Ascending aorta (tissue), 2 donors: ENCODE measurements at regions not wholly inside any gene's neighbourhood (a gene's known extent, or its start where the extent isn't known, plus 50 kb on each side); places are given as distances from the start of the nearest gene placed in this dataset.
"Not testable (repeated sequence)": the region's sequence is repeated elsewhere in the genome, so short reads cannot be mapped to it uniquely, and the experiment has no call there.

Experiments
- DNase-seq, 2 donors: peaks; one replicate each; pipeline ENCODE4 v3.0.0-alpha.2; 2019; ENCODE audit warnings: low spot score in 2 of 2
- H3K27ac ChIP-seq, 2 donors: fragments of 200-600 bp; sonication (generic); one replicate each; pipeline ENCODE4 v1.5.1; 2016 to 2017; ENCODE audit warnings: mild to moderate bottlenecking in 1 of 2
- H3K27me3 ChIP-seq: fragments of 200-600 bp; sonication (generic); one replicate; pipeline ENCODE4 v1.5.1; 2017
- H3K36me3 ChIP-seq, 2 donors: fragments of 200-600 bp; sonication (generic); one replicate each; pipeline ENCODE4 v1.5.1; 2016
- H3K4me1 ChIP-seq, 2 donors: fragments of 200-600 bp; sonication (generic); one replicate each; pipeline ENCODE4 v1.5.1; 2016 to 2017; ENCODE audit warnings: mild to moderate bottlenecking in 1 of 2
- H3K4me3 ChIP-seq, 2 donors: fragments of 200-600 bp; sonication (generic); one replicate each; pipeline ENCODE4 v1.5.1; 2016 to 2017; ENCODE audit warnings: mild to moderate bottlenecking in 1 of 2
- H3K9me3 ChIP-seq, 2 donors: fragments of 200-600 bp; sonication (generic); one replicate each; pipeline ENCODE4 v1.5.1; 2016
- intact Hi-C: fragments of 100-400 bp; cut with DNase I; formaldehyde crosslinking; loops from one replicate; pipeline ENCODE4 v1.15.1; 2023
- TF ChIP-seq, protein P1 (sequence below), 3 experiments: fragments of 200-600 bp in 2 of 3; fragments of 450-650 bp in 1 of 3; sonication (generic) in 2 of 3; IDR thresholded peaks; one replicate each; pipeline ENCODE4 v1.5.1; 2016 to 2019; ENCODE audit warnings: antibody characterized with exemption in 3 of 3, mild to moderate bottlenecking in 1 of 3, moderate library complexity in 1 of 3

DNA sequence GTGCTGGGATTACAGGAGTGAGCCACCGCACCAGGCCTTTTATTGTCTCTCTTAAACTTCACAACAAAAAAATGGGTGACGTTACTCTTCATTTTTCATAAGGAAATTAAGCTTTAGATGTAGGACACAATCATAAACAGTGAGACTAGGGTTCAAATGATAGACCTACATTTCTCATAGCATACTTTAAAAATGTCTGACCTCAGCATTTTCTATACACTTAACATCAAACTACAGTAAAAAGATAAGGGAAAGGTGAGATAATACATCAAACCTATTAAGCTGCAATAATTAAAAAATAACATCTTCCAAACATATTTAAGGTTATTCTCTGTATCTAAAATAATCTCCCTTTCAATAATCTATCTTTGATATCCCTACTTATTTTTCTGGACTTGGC is 914.2 kb downstream of the FAM181B start:
- intact Hi-C loops = no loop called here

DNA sequence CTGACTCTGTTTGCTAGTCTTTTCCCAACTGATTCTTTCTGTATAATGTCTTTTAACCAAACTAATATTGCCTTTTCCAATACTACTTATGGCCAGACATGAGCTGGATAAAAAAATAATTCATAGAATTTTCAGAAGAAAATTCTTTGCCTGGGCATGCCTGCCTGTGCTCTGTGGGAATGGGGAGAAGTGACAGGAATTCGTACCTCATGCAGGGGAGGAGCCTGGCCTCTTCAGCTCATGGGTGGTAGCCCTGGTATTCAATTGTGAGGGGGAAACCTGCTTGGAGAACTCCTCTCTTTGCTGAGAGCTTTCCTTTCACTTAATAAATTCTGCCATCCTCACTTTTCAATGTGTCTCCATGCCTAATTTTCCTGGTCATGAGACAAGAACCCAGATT is 928.8 kb downstream of the FAM181B start:
- no peak for DNase-seq
- intact Hi-C loops = no loop called here
- Histone ChIP-seq H3K9me3 (no peaks in the 10 kb centered on the region), H3K27me3 (no peaks in the 10 kb centered on the region), H3K4me3 (no peak overlapping the region), H3K27ac (no peak overlapping the region), H3K36me3 (no peaks in the 10 kb centered on the region), H3K4me1 (no peaks in the 10 kb centered on the region)
- TF ChIP-seq, protein P1, sequence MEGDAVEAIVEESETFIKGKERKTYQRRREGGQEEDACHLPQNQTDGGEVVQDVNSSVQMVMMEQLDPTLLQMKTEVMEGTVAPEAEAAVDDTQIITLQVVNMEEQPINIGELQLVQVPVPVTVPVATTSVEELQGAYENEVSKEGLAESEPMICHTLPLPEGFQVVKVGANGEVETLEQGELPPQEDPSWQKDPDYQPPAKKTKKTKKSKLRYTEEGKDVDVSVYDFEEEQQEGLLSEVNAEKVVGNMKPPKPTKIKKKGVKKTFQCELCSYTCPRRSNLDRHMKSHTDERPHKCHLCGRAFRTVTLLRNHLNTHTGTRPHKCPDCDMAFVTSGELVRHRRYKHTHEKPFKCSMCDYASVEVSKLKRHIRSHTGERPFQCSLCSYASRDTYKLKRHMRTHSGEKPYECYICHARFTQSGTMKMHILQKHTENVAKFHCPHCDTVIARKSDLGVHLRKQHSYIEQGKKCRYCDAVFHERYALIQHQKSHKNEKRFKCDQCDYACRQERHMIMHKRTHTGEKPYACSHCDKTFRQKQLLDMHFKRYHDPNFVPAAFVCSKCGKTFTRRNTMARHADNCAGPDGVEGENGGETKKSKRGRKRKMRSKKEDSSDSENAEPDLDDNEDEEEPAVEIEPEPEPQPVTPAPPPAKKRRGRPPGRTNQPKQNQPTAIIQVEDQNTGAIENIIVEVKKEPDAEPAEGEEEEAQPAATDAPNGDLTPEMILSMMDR (IDR thresholded peaks at IDR 0.05) = no peak

More for the DNA sequence above, 914.2 kb downstream of the FAM181B start:
- Histone ChIP-seq H3K36me3 (no peaks in the 10 kb centered on the region), H3K27ac (no peak overlapping the region), H3K4me3 (no peak overlapping the region), H3K4me1 (no peaks in the 10 kb centered on the region), H3K27me3 (no peaks in the 10 kb centered on the region), H3K9me3 (no peaks in the 10 kb centered on the region)
- TF ChIP-seq, protein P1 (IDR thresholded peaks at IDR 0.05) = no peak
- no peak for DNase-seq

DNA sequence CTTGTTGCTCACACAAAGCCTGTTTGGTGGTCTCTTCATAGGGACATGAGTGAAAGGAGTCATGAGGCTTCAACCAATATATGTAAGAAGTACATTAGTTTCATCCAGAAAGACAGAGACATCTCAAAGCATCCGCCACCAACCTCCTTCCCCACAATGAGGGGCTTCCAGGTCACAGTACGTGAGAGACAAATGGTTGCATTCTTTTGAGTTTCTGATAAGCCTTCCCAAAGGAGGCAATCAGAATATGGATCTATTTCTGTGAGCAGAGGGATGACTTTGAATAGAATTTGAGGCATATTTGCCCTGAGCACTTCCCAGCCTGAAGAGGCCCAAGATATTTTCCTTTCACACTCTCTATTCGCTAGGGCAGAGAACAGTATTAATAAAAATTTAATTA is 931.1 kb downstream of the FAM181B start:
- intact Hi-C loops = no loop called here
- H3K9me3 ChIP-seq = no peaks in the 10 kb centered on the region
- TF ChIP-seq, protein P1 (IDR thresholded peaks at IDR 0.05) = no peak
- H3K27me3 ChIP-seq = no peaks in the 10 kb centered on the region
- H3K4me1 ChIP-seq = no peaks in the 10 kb centered on the region
- H3K4me3 ChIP-seq = no peak overlapping the region
- H3K27ac ChIP-seq = no peak overlapping the region
- no peak for DNase-seq
- no peaks in the 10 kb centered on the region for H3K36me3 ChIP-seq

DNA sequence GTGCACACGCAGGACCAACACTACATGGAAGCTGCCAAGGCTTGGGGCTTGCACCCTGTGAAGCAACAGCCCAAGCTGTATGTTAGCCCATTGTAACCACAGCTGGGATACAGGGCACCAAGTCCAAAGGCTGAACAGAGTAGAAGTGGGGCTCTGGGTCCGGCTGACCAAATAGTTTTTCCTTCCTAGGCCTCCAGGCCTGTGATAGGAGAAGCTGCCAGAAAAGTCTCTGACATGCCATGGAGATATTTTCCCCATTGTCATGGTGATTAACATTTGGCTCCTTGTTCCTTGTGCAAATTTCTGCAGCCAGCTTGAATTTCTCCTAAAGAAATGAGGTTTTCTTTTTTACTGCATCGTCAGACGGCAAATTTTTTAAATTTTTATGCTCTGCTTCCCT is 941.2 kb downstream of the FAM181B start:
- no peak for DNase-seq
- no peak overlapping the region for H3K27ac ChIP-seq
- intact Hi-C loops = no loop called here

DNA sequence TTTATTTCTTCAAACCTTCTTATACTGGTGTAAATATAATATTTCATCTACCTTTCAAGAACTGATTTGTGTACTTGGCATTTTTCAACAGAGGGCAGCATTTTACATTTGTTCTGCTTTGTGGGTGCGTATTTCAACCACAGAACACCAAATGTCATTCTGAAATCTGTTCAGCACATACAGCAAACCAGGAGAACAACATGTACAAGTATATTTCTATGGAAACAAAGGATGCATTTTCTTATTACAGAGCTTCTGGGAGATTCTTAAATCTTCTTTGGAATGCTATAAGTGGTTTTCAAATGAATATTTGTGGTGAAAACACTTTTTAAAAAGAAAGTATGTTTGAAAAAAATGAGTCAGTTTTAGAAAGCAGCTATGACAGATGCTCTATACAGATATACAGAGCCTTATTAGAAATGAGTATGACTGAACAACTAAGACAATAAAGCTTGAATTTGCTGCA is 946.0 kb downstream of the FAM181B start:
- H3K4me3 ChIP-seq = no peak overlapping the region
- H3K27me3 ChIP-seq = no peaks in the 10 kb centered on the region
- H3K36me3 ChIP-seq = no peaks in the 10 kb centered on the region
- H3K9me3 ChIP-seq = no peaks in the 10 kb centered on the region
- intact Hi-C loops = no loop called here
- no peaks in the 10 kb centered on the region for H3K4me1 ChIP-seq
- TF ChIP-seq, protein P1 (IDR thresholded peaks at IDR 0.05) = peak in 1 of 3 experiments; percentile 23
- no peak overlapping the region for H3K27ac ChIP-seq
- no peak for DNase-seq

More for the DNA sequence above, 941.2 kb downstream of the FAM181B start:
- Histone ChIP-seq H3K36me3 (no peaks in the 10 kb centered on the region), H3K4me3 (no peak overlapping the region), H3K9me3 (no peaks in the 10 kb centered on the region), H3K4me1 (no peaks in the 10 kb centered on the region), H3K27me3 (no peaks in the 10 kb centered on the region)
- TF ChIP-seq, protein P1 (IDR thresholded peaks at IDR 0.05) = no peak

DNA sequence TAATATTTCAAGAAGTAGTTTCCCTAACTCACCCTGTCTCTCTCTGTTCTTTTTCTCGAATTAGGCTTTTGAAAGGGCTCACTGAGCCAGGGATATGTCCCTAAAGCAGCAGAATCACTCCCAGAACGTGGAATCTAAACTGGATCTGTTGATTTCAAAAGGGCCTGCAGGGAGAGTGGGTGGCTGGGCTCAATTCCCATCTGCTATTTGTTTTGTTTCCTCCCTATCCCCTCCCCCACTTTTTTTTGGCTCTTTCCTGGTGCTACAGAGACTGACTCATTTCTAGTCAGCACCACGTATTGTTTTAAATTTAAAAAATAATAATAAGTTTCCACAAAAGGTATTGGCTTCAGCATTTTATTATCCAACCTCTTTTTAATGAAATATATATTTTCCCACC is 961.5 kb downstream of the FAM181B start:
- no peaks in the 10 kb centered on the region for H3K36me3 ChIP-seq
- no peak overlapping the region for H3K4me3 ChIP-seq
- TF ChIP-seq, protein P1 (IDR thresholded peaks at IDR 0.05) = no peak
- H3K9me3 ChIP-seq = no peaks in the 10 kb centered on the region
- H3K27ac ChIP-seq = no peak overlapping the region
- no peak for DNase-seq
- H3K27me3 ChIP-seq = no peaks in the 10 kb centered on the region
- H3K4me1 ChIP-seq = no peaks in the 10 kb centered on the region
- intact Hi-C loops = no loop called here

DNA sequence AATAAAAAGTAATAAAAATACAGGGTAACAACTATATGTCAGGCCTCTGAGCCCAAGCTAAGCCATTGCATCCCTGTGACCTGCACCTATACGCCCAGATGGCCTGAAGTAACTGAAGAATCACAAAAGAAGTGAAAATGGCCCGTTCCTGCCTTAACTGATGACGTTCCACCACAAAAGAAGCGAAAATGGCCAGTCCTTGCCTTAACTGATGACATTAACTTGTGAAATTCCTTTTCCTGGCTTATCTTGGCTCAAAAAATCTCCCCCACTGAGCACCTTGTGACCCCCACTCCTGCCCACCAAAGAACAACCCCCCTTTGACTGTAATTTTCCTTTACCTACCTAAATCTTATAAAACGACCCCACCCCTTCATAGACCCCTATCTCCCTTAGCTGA is 963.8 kb downstream of the FAM181B start:
- H3K4me3 ChIP-seq, H3K27ac ChIP-seq, intact Hi-C loops, H3K36me3 ChIP-seq, H3K27me3 ChIP-seq, H3K9me3 ChIP-seq, DNase-seq, H3K4me1 ChIP-seq: not testable (repeated sequence)
